T-cell (primary cell): ENCODE measurements at regions not wholly inside any gene's neighbourhood (a gene's known extent, or its start where the extent isn't known, plus 50 kb on each side); places are given as distances from the start of the nearest gene placed in this dataset.
A peak's percentile ranks its signal among the peaks of the same experiment; 100 is the strongest.

Source experiments
- ATAC-seq, 4 experiments: fragments of 200-7000 bp in 3 of 4; fragments of 150-1000 bp in 1 of 4; cut with Tn5 transposase; replicated peaks in 1 of 4; 1 replicate in 3 of 4; 2 replicates in 1 of 4; pipeline ENCODE4 v1.10.0; 2021; ENCODE audit warnings: moderate library complexity in 3 of 4, mild to moderate bottlenecking in 2 of 4, moderate number of reproducible peaks in 1 of 4
- CTCF ChIA-PET, 2 donors: fragments of 300-600 bp; sonication (Branson Sonifier 250); formaldehyde crosslinking; loops; one replicate each; lab custom pipeline; 2022; ENCODE audit warnings: antibody characterized with exemption in 2 of 2; lab: Charles Lee
- POLR2A ChIA-PET, 2 donors: fragments of 300-600 bp; sonication (Branson Sonifier 250); formaldehyde crosslinking; loops; one replicate each; lab custom pipeline; 2022; ENCODE audit warnings: antibody characterized with exemption in 2 of 2; lab: Charles Lee
- DNase-seq, 35 experiments: peaks; one replicate each; pipeline versions ENCODE4 v3.0.0 to v3.0.0-alpha.2; 2013 to 2023
- H3K27ac ChIP-seq: one replicate; pipeline ENCODE4 v1.5.1; 2013; ENCODE audit warnings: low read length
- H3K27me3 ChIP-seq, 2 experiments: replicated peaks in 1 of 2; 1 replicate in 1 of 2; 2 replicates in 1 of 2; pipeline versions ENCODE4 v1.6.1 to v1.7.0; 2013; ENCODE audit warnings: low read length in 1 of 2, mixed read lengths in 1 of 2; ENCODE audit not compliant: control insufficient read depth in 2 of 2, insufficient read depth in 2 of 2; ENCODE audit errors: extremely low read depth in 1 of 2
- H3K36me3 ChIP-seq, 2 donors: 1 replicate in 1 of 2; 2 replicates in 1 of 2; pipeline versions ENCODE4 v1.6.1 to v1.7.0; 2013; ENCODE audit warnings: low read length in 1 of 2; ENCODE audit not compliant: control insufficient read depth in 2 of 2, insufficient read depth in 1 of 2; ENCODE audit errors: extremely low read depth in 1 of 2
- H3K4me1 ChIP-seq, 2 experiments: 1 replicate in 1 of 2; 2 replicates in 1 of 2; pipeline versions ENCODE4 v1.6.1 to v1.7.0; 2013; ENCODE audit warnings: low read length in 2 of 2, mixed read lengths in 1 of 2; ENCODE audit not compliant: insufficient read depth in 2 of 2, control insufficient read depth in 1 of 2; ENCODE audit errors: extremely low read depth in 1 of 2
- H3K4me3 ChIP-seq, 2 donors: 1 replicate in 1 of 2; 2 replicates in 1 of 2; pipeline versions ENCODE4 v1.5.1 to v1.7.0; 2013; ENCODE audit warnings: mild to moderate bottlenecking in 2 of 2, low read length in 1 of 2, moderate library complexity in 1 of 2; ENCODE audit not compliant: control insufficient read depth in 1 of 2; ENCODE audit errors: extremely low read depth in 1 of 2
- H3K9me3 ChIP-seq: 2 replicates; pipeline ENCODE4 v1.7.0; 2013
- H3K27ac Mint-ChIP-seq, 2 donors: one replicate each; pipeline ENCODE4 v1.8.0; 2020 to 2021; ENCODE audit warnings: mild to moderate bottlenecking in 2 of 2, mixed read lengths in 2 of 2
- H3K27me3 Mint-ChIP-seq, 2 donors: one replicate each; pipeline ENCODE4 v1.8.0; 2021 to 2022; ENCODE audit warnings: mixed read lengths in 2 of 2
- H3K36me3 Mint-ChIP-seq: one replicate; pipeline ENCODE4 v1.8.0; 2021; ENCODE audit warnings: mixed read lengths
- H3K4me1 Mint-ChIP-seq, 3 donors: one replicate each; pipeline ENCODE4 v1.8.0; 2020 to 2022; ENCODE audit warnings: mixed read lengths in 3 of 3, mild to moderate bottlenecking in 1 of 3
- H3K4me3 Mint-ChIP-seq, 3 donors: one replicate each; pipeline ENCODE4 v1.8.0; 2020 to 2022; ENCODE audit warnings: mild to moderate bottlenecking in 3 of 3, mixed read lengths in 3 of 3, moderate library complexity in 3 of 3
- H3K9me3 Mint-ChIP-seq, 3 donors: one replicate each; pipeline ENCODE4 v1.8.0; 2020 to 2022; ENCODE audit warnings: mixed read lengths in 3 of 3
- WGBS: methylation state at CpG from one replicate; pipeline ENCODE4 v1.1.5; 2013; ENCODE audit warnings: missing lambda C conversion rate; ENCODE audit not compliant: insufficient coverage; 5-methylcytosine and 5-hydroxymethylcytosine counted together

GRCh38 chr14:66046591-66046990 is 439.6 kb upstream of the CCDC196 start:
- Histone ChIP-seq H3K4me1 (no peaks in the 10 kb centered on the region), H3K4me3 (no peak overlapping the region), H3K9me3 (no peaks in the 10 kb centered on the region), H3K27ac (no peak overlapping the region), H3K27me3 (no peaks in the 10 kb centered on the region), H3K36me3 (no peaks in the 10 kb centered on the region)
- Mint-ChIP-seq H3K9me3 (no peaks in the 10 kb centered on the region), H3K4me1 (peaks cover 0 to 1% (median 0%) of the 10 kb centered on the region in 3 donors), H3K27me3 (peaks cover 0 to 6% of the 10 kb centered on the region in 2 donors), H3K27ac (no peak overlapping the region), H3K36me3 (peaks cover 4% of the 10 kb centered on the region), H3K4me3 (no peak overlapping the region)
- ChIA-PET CTCF (no interaction called here), POLR2A (interaction anchor here in 1 of 2 donors (0.6 kb wide), 1 partner anchor 105 kb away, joined by 4 read pairs; no protein-coding TSS in a partner anchor)
- ATAC-seq (no peak), DNase-seq (no peak)
- no CpG with 5 or more reads among the region's 1 CpG for WGBS

- CTCF ChIA-PET = interaction anchor here in 1 of 2 donors (0.6 kb wide), 1 partner anchor 480 kb away, joined by 6 read pairs; no protein-coding TSS in a partner anchor
- peaks cover 7 to 20% (median 12%) of the 10 kb centered on the region in 3 donors for H3K4me1 Mint-ChIP-seq
- no peaks in the 10 kb centered on the region for H3K9me3 ChIP-seq
- peaks cover 3% of the 10 kb centered on the region for H3K36me3 Mint-ChIP-seq
- DNase-seq (peak in 1 of 35 experiments; percentile 5), ATAC-seq (peak in 1 of 4 experiments; percentile 79)
- no peak overlapping the region for H3K4me3 ChIP-seq
- POLR2A ChIA-PET = no interaction called here
- no peaks in the 10 kb centered on the region for H3K36me3 ChIP-seq
- peaks cover 0 to 5% (median 0%) of the 10 kb centered on the region in 3 donors for H3K9me3 Mint-ChIP-seq
- no peaks in the 10 kb centered on the region for H3K27me3 ChIP-seq
- H3K27ac Mint-ChIP-seq = peak overlapping the region in 1 of 2 donors; percentile 83
- no peak overlapping the region for H3K27ac ChIP-seq
- peaks cover 0 to 3% of the 10 kb centered on the region in 2 donors for H3K27me3 Mint-ChIP-seq
- peaks cover 0 to 4% of the 10 kb centered on the region in 2 experiments for H3K4me1 ChIP-seq
- no peak overlapping the region for H3K4me3 Mint-ChIP-seq
- 80% methylated on average over 1 of the region's 5 CpGs for WGBS
Observed at GRCh38 chr14:66056268-66056907, 429.8 kb upstream of the CCDC196 start.

- no peaks in the 10 kb centered on the region for H3K27me3 ChIP-seq
- ChIA-PET CTCF (no interaction called here), POLR2A (no interaction called here)
- H3K27ac ChIP-seq = no peak overlapping the region
- Mint-ChIP-seq H3K27ac (peak overlapping the region in 1 of 2 donors; percentile 83), H3K4me1 (peaks cover 7 to 20% (median 12%) of the 10 kb centered on the region in 3 donors), H3K4me3 (no peak overlapping the region), H3K27me3 (peaks cover 0 to 3% of the 10 kb centered on the region in 2 donors), H3K9me3 (peaks cover 0 to 5% (median 0%) of the 10 kb centered on the region in 3 donors), H3K36me3 (peaks cover 3% of the 10 kb centered on the region)
- H3K9me3 ChIP-seq = no peaks in the 10 kb centered on the region
- peak in 1 of 4 experiments; percentile 23 for ATAC-seq
- no peak overlapping the region for H3K4me3 ChIP-seq
- WGBS = no CpG with 5 or more reads among the region's 1 CpG
- no peak for DNase-seq
- H3K36me3 ChIP-seq = no peaks in the 10 kb centered on the region
- peaks cover 0 to 4% of the 10 kb centered on the region in 2 experiments for H3K4me1 ChIP-seq
Observed at GRCh38 chr14:66056926-66057552, 429.1 kb upstream of the CCDC196 start.

- ATAC-seq (no peak), DNase-seq (no peak)
- H3K27ac ChIP-seq = no peak overlapping the region
- POLR2A ChIA-PET = no interaction called here
- Mint-ChIP-seq H3K36me3 (peaks cover 3% of the 10 kb centered on the region), H3K27ac (no peak overlapping the region), H3K4me1 (no peaks in the 10 kb centered on the region), H3K27me3 (peaks cover 0 to 4% of the 10 kb centered on the region in 2 donors), H3K4me3 (no peak overlapping the region), H3K9me3 (no peaks in the 10 kb centered on the region)
- no peak overlapping the region for H3K4me3 ChIP-seq
- CTCF ChIA-PET = interaction anchor here in 1 of 2 donors (0.6 kb wide), 1 partner anchor 420 kb away, joined by 3 read pairs; no protein-coding TSS in a partner anchor
- 77% methylated on average over 4 of the region's 5 CpGs for WGBS
- no peaks in the 10 kb centered on the region for H3K36me3 ChIP-seq
- no peaks in the 10 kb centered on the region for H3K27me3 ChIP-seq
- H3K9me3 ChIP-seq = no peaks in the 10 kb centered on the region
- H3K4me1 ChIP-seq = no peaks in the 10 kb centered on the region
Observed at GRCh38 chr14:66065188-66065587, 421.0 kb upstream of the CCDC196 start.

- H3K4me1 ChIP-seq = no peaks in the 10 kb centered on the region
- no peaks in the 10 kb centered on the region for H3K9me3 ChIP-seq
- ATAC-seq (no peak), DNase-seq (no peak)
- H3K27me3 ChIP-seq = peaks cover 0 to 4% of the 10 kb centered on the region in 2 experiments
- Mint-ChIP-seq H3K27me3 (peaks cover 4 to 7% of the 10 kb centered on the region in 2 donors), H3K9me3 (no peaks in the 10 kb centered on the region), H3K4me3 (no peak overlapping the region), H3K36me3 (no peaks in the 10 kb centered on the region), H3K4me1 (peaks cover 2 to 7% (median 5%) of the 10 kb centered on the region in 3 donors), H3K27ac (no peak overlapping the region)
- no peaks in the 10 kb centered on the region for H3K36me3 ChIP-seq
- CTCF ChIA-PET = interaction anchor here in 1 of 2 donors (0.8 to 1.1 kb wide), 2 partner anchors 566 to 652 kb away, joined by 3 to 5 read pairs; no protein-coding TSS in a partner anchor
- H3K4me3 ChIP-seq = no peak overlapping the region
- WGBS = 100% methylated on average over 1 of the region's 9 CpGs
- H3K27ac ChIP-seq = no peak overlapping the region
- POLR2A ChIA-PET = no interaction called here
Observed at GRCh38 chr14:66066981-66067776, 419.0 kb upstream of the CCDC196 start.

- no CpG with 5 or more reads among the region's 2 CpGs for WGBS
- CTCF ChIA-PET = interaction anchor here (0.6 to 1.2 kb wide), 6 partner anchors 9 to 903 kb away, joined by 3 to 13 read pairs (median 4); no protein-coding TSS in a partner anchor
Observed at GRCh38 chr14:66069036-66069435, 417.1 kb upstream of the CCDC196 start.

More at GRCh38 chr14:66069036-66069435, 417.1 kb upstream of the CCDC196 start:
- ATAC-seq (no peak), DNase-seq (no peak)
- H3K27ac ChIP-seq = no peak overlapping the region
- H3K36me3 Mint-ChIP-seq = no peaks in the 10 kb centered on the region
- H3K27ac Mint-ChIP-seq = no peak overlapping the region
- peaks cover 0 to 4% of the 10 kb centered on the region in 2 experiments for H3K27me3 ChIP-seq
- H3K4me1 Mint-ChIP-seq = peaks cover 2 to 7% (median 5%) of the 10 kb centered on the region in 3 donors
- H3K36me3 ChIP-seq = no peaks in the 10 kb centered on the region
- H3K9me3 ChIP-seq = no peaks in the 10 kb centered on the region
- POLR2A ChIA-PET = interaction anchor here (0.6 to 0.7 kb wide), 2 partner anchors 151 to 1178 kb away, joined by 3 to 6 read pairs; no protein-coding TSS in a partner anchor
- no peaks in the 10 kb centered on the region for H3K4me1 ChIP-seq
- H3K4me3 Mint-ChIP-seq = no peak overlapping the region
- H3K9me3 Mint-ChIP-seq = no peaks in the 10 kb centered on the region
- H3K4me3 ChIP-seq = no peak overlapping the region
- peaks cover 4 to 7% of the 10 kb centered on the region in 2 donors for H3K27me3 Mint-ChIP-seq
